GM19035 (cell line): ENCODE measurements at regions not wholly inside any gene's neighbourhood (a gene's known extent, or its start where the extent isn't known, plus 50 kb on each side); places are given as distances from the start of the nearest gene placed in this dataset.

Experiments
- ATAC-seq: cut with Tn5 transposase; IDR thresholded peaks from one replicate; pipeline ENCODE4 v1.9.1; 2021; ENCODE audit not compliant: unreplicated experiment

GRCh38 chr20:7606941-7607340 is 333.3 kb downstream of the HAO1 start:
- no peak for ATAC-seq

GRCh38 chr20:7608250-7608649 is 332.0 kb downstream of the HAO1 start:
- ATAC-seq: no peak

- ATAC-seq: no peak
Observed at GRCh38 chr20:7609251-7609650, 331.0 kb downstream of the HAO1 start.

GRCh38 chr20:7610681-7611080 is 329.6 kb downstream of the HAO1 start:
- no peak for ATAC-seq

- ATAC-seq: no peak
Observed at GRCh38 chr20:7617797-7618196, 322.5 kb downstream of the HAO1 start.

- no peak for ATAC-seq
Observed at GRCh38 chr20:7622399-7622961, 317.8 kb downstream of the HAO1 start.

GRCh38 chr20:7624886-7625285 is 315.4 kb downstream of the HAO1 start:
- no peak for ATAC-seq

- no peak for ATAC-seq
Observed at GRCh38 chr20:7627734-7628663, 312.3 kb downstream of the HAO1 start.

GRCh38 chr20:7629880-7630279 is 310.4 kb downstream of the HAO1 start:
- no peak for ATAC-seq

GRCh38 chr20:7637184-7637583 is 303.1 kb downstream of the HAO1 start:
- ATAC-seq: no peak

GRCh38 chr20:7650086-7650879 is 290.0 kb downstream of the HAO1 start:
- no peak for ATAC-seq

GRCh38 chr20:7654231-7654630 is 286.0 kb downstream of the HAO1 start:
- ATAC-seq: no peak

GRCh38 chr20:7656687-7657467 is 283.4 kb downstream of the HAO1 start:
- no peak for ATAC-seq

- no peak for ATAC-seq
Observed at GRCh38 chr20:7657569-7657968, 282.7 kb downstream of the HAO1 start.

GRCh38 chr20:7660165-7660564 is 280.1 kb downstream of the HAO1 start:
- ATAC-seq: no peak

GRCh38 chr20:7665376-7665775 is 274.9 kb downstream of the HAO1 start:
- no peak for ATAC-seq

- no peak for ATAC-seq
Observed at GRCh38 chr20:7667194-7667593, 273.1 kb downstream of the HAO1 start.

GRCh38 chr20:7672571-7672970 is 267.7 kb downstream of the HAO1 start:
- no peak for ATAC-seq

GRCh38 chr20:7673841-7674240 is 266.4 kb downstream of the HAO1 start:
- no peak for ATAC-seq

- no peak for ATAC-seq
Observed at GRCh38 chr20:7682916-7683315, 257.3 kb downstream of the HAO1 start.

GRCh38 chr20:7687065-7687464 is 253.2 kb downstream of the HAO1 start:
- ATAC-seq: no peak
